ENCODE measurements at regions not wholly inside any gene's neighbourhood (a gene's known extent, or its start where the extent isn't known, plus 50 kb on each side); places are given as distances from the start of the nearest gene placed in this dataset.

DNA sequence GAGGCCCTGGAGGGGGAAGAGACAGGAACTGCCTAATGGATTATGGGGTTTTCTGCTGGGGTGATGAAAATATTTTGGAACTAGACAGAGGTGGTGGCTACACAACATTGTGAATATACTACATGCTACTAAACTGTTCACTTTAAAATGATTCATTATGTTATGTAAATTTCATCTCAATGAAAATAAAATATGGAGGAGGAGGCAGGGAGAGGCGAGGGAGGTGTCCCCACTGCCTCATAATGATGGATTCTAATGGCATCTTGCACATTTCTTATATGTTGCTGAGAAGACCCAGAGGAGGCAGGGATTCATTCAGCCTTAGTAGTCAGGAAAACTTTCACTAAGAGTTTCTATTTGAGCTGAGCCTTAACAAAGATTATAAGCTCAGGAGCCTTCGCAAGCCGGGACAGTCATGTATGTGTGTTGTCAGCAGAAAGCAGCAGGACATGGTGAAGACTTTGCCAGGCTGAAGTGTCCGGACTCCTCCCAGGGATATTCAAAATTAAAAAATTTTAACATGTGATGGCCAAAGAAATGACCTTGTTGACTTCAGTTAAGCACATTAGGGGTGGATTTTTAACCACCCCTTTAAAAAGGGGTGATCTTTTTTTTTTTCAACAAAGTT is 158.6 kb upstream of the PCSK2 start:
- TF ChIP-seq, protein P1, sequence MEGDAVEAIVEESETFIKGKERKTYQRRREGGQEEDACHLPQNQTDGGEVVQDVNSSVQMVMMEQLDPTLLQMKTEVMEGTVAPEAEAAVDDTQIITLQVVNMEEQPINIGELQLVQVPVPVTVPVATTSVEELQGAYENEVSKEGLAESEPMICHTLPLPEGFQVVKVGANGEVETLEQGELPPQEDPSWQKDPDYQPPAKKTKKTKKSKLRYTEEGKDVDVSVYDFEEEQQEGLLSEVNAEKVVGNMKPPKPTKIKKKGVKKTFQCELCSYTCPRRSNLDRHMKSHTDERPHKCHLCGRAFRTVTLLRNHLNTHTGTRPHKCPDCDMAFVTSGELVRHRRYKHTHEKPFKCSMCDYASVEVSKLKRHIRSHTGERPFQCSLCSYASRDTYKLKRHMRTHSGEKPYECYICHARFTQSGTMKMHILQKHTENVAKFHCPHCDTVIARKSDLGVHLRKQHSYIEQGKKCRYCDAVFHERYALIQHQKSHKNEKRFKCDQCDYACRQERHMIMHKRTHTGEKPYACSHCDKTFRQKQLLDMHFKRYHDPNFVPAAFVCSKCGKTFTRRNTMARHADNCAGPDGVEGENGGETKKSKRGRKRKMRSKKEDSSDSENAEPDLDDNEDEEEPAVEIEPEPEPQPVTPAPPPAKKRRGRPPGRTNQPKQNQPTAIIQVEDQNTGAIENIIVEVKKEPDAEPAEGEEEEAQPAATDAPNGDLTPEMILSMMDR (conservative IDR thresholded peaks at IDR 0.05; ENCODE audit: low read depth): no peak
- POLR2A ChIA-PET (ENCODE audit: low non-redundant PET): no interaction called here
- CTCF ChIA-PET: no interaction called here

DNA sequence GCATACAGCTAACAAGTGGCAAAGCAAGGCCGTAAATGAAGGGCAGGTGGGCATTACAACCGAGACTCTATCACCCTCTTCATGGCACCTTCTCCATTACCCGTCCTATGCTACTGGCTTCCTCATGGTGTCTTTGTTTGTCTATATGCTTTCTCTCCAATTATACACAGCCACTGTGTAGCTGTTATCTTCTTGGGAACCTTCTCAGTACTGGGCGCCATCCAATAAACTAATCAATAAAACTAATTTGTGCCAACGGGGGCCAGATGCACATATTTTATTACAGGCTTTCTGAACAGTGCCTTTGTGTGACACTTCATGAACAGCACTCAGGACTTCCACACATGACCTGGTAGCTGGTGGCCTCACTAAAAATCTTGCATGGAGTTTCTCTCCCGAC is 149.8 kb upstream of the PCSK2 start:
- H3K27ac ChIP-seq: no peak overlapping the region
- POLR2A ChIA-PET (ENCODE audit: low non-redundant PET): no interaction called here
- TF ChIP-seq, protein P1 (conservative IDR thresholded peaks at IDR 0.05; ENCODE audit: low read depth): no peak
- DNase-seq (ENCODE audit: low spot score): no peak
- CTCF ChIA-PET: no interaction called here

More for the DNA sequence above, 158.6 kb upstream of the PCSK2 start:
- no peak overlapping the region for H3K27ac ChIP-seq
- no peak for DNase-seq (ENCODE audit: low spot score)

DNA sequence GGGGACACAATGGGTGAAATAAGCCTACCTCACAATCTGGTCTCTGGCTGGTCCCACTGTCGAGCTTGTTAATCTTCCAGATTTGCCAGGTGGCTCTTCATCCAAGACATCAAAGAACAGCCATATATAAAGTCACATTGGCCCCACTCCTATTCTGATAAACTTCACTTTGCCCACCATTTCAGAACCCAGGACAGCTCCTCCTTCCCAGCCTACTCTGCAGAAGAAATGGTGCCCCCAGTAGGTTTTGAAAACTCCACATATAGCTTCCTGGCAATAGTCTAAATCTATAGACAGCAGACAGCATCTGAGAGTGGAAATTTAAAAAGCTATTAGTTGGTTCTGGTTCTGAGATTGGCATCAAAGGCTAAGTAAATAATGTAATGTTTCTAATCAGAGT is 143.1 kb upstream of the PCSK2 start:
- TF ChIP-seq, protein P1 (conservative IDR thresholded peaks at IDR 0.05; ENCODE audit: low read depth): no peak
- no peak for DNase-seq (ENCODE audit: low spot score)
- ChIA-PET CTCF (no interaction called here), POLR2A (ENCODE audit: low non-redundant PET) (no interaction called here)
- no peak overlapping the region for H3K27ac ChIP-seq

DNA sequence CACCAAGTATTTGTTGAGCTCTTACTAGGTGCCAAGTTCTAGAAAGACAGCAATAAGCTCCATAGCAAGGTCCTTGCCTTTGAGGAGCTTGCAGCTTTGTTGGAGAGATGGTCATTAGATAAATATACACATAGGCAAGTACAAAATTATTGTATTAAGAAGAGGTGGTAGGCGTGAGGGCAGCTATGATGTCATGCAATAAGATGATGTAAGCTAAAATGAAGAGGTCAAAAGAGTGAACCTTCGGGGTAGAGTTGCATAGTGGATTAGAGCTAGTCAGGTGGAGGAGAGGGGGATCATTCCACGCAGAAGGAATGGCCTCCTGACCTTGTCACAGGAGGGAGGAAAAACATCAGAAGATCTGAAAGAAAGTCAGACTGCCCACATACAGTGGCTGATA is 141.9 kb upstream of the PCSK2 start:
- TF ChIP-seq, protein P1 (conservative IDR thresholded peaks at IDR 0.05; ENCODE audit: low read depth): no peak
- CTCF ChIA-PET: no interaction called here
- H3K27ac ChIP-seq: no peak overlapping the region
- POLR2A ChIA-PET (ENCODE audit: low non-redundant PET): no interaction called here
- DNase-seq (ENCODE audit: low spot score): no peak

DNA sequence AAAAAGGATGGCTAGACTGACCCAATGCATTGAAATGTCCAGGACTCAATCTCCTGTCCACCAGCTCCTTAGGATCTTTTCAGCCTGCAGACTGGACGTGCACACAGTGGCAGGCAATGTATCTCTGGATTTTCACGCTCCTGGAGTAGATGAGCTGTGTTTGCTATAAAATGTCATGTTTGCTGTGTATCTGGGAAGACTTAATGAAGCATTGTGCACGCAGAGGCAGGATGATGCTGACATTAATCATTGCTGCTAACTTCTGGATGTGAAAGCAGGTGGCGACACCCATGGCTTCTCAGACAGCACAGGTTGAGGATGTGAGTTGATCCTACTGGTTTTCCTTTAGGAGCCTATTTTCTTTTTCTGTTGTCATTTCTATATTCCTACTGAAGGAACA is 133.1 kb upstream of the PCSK2 start:
- no peak overlapping the region for H3K27ac ChIP-seq
- POLR2A ChIA-PET (ENCODE audit: low non-redundant PET): no interaction called here
- TF ChIP-seq, protein P1 (conservative IDR thresholded peaks at IDR 0.05; ENCODE audit: low read depth): no peak
- CTCF ChIA-PET: no interaction called here
- DNase-seq (ENCODE audit: low spot score): no peak

DNA sequence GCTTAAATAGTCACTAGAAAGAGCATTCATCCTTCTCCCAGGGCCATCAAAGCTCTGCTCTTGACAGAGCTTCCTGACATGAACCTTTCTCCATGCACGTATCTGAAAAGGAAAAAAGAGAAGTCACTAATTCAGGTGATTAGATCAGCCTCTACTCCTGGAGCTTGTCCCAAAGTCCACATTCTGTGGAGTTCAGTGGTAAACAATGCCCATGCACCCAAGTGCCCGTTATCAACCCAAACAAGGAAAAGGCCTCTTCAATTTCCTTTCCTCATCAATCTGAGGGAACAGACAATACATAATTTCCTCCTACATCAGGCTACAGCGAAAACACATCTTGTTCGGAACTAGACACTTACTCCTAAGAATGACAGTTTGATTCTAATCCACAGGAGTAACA is 129.2 kb upstream of the PCSK2 start:
- CTCF ChIA-PET: no interaction called here
- TF ChIP-seq, protein P1 (conservative IDR thresholded peaks at IDR 0.05; ENCODE audit: low read depth): no peak

More for the DNA sequence above, 129.2 kb upstream of the PCSK2 start:
- no peak overlapping the region for H3K27ac ChIP-seq
- POLR2A ChIA-PET (ENCODE audit: low non-redundant PET): no interaction called here
- no peak for DNase-seq (ENCODE audit: low spot score)
